Limb (tissue), 2 donors: ENCODE measurements at regions not wholly inside any gene's neighbourhood (a gene's known extent, or its start where the extent isn't known, plus 50 kb on each side); places are given as distances from the start of the nearest gene placed in this dataset.

Source experiments
- DNase-seq, 2 donors: peaks; one replicate each; pipeline ENCODE4 v3.0.0-alpha.2; 2016; ENCODE audit errors: extremely low spot score in 2 of 2

GRCh38 chr4:123740236-123740635, 343.6 kb downstream of the SPRY1 start:
- no peak for DNase-seq

- DNase-seq, result no peak
These were observed 345.3 kb downstream of the SPRY1 start for GRCh38 chr4:123741906-123742305.

- DNase-seq, result no peak
These were observed 347.3 kb downstream of the SPRY1 start for GRCh38 chr4:123743848-123744247.

GRCh38 chr4:123744664-123745290, 348.2 kb downstream of the SPRY1 start:
- no peak for DNase-seq

- no peak for DNase-seq
These were observed 350.4 kb downstream of the SPRY1 start for GRCh38 chr4:123747016-123747415.

- no peak for DNase-seq
These were observed 352.2 kb downstream of the SPRY1 start for GRCh38 chr4:123748806-123749205.

- peak in 1 of 2 donors; percentile 32 for DNase-seq
These were observed 352.8 kb downstream of the SPRY1 start for GRCh38 chr4:123749383-123749782.

GRCh38 chr4:123750044-123750443, 353.4 kb downstream of the SPRY1 start:
- peak; percentile 23 to 42 for DNase-seq

- no peak for DNase-seq
These were observed 359.1 kb downstream of the SPRY1 start for GRCh38 chr4:123755655-123756054.

- no peak for DNase-seq
These were observed 371.2 kb downstream of the SPRY1 start for GRCh38 chr4:123767806-123768205.

- DNase-seq, result no peak
These were observed 374.3 kb downstream of the SPRY1 start for GRCh38 chr4:123770884-123771283.

GRCh38 chr4:123776267-123776666, 379.7 kb downstream of the SPRY1 start:
- no peak for DNase-seq

- peak in 1 of 2 donors; percentile 61 for DNase-seq
These were observed 380.8 kb downstream of the SPRY1 start for GRCh38 chr4:123777373-123777772.

- DNase-seq, result no peak
These were observed 386.7 kb downstream of the SPRY1 start for GRCh38 chr4:123783151-123783790.

- no peak for DNase-seq
These were observed 387.3 kb downstream of the SPRY1 start for GRCh38 chr4:123783921-123784320.

GRCh38 chr4:123784626-123785025, 388.0 kb downstream of the SPRY1 start:
- DNase-seq, result no peak

GRCh38 chr4:123785538-123785937, 388.9 kb downstream of the SPRY1 start:
- DNase-seq, result peak; percentile 54 to 65

GRCh38 chr4:123786163-123786915, 389.7 kb downstream of the SPRY1 start:
- peak in 1 of 2 donors; percentile 70 for DNase-seq

- DNase-seq, result peak; percentile 62 to 87
These were observed 390.3 kb downstream of the SPRY1 start for GRCh38 chr4:123786920-123787319.

- DNase-seq, result no peak
These were observed 391.0 kb downstream of the SPRY1 start for GRCh38 chr4:123787512-123788080.

- no peak for DNase-seq
These were observed 392.0 kb downstream of the SPRY1 start for GRCh38 chr4:123788577-123788976.

GRCh38 chr4:123790681-123791080, 394.1 kb downstream of the SPRY1 start:
- no peak for DNase-seq
